NCI-H2196 treated with DMSO at 0.1 percent for 48 hours (cell line): ENCODE measurements at regions not wholly inside any gene's neighbourhood (a gene's known extent, or its start where the extent isn't known, plus 50 kb on each side); places are given as distances from the start of the nearest gene placed in this dataset.
"Not testable (repeated sequence)": the region's sequence is repeated elsewhere in the genome, so short reads cannot be mapped to it uniquely, and the experiment has no call there.

Source experiments
- DNase-seq: peaks from one replicate; lab custom pipeline; 2025; ENCODE audit not compliant: unreplicated experiment; lab: John Stamatoyannopoulos, UW

DNA sequence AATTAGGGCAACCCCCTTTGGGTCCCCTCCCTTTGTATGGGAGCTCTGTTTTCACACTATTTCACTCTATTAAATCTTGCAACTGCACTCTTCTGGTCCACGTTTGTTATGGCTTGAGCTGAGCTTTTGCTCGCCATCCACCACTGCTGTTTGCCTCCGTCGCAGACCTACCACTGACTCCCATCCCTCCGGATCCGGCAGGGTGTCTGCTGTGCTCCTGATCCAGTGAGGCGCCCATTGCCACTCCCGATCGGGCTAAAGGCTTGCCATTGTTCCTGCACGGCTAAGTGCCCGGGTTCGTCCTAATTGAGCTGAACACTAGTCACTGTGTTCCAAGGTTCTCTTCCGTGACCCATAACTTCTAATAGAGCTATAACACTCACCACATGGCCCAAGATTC, 1424.7 kb downstream of the SLITRK1 start:
- not testable (repeated sequence) for DNase-seq

DNA sequence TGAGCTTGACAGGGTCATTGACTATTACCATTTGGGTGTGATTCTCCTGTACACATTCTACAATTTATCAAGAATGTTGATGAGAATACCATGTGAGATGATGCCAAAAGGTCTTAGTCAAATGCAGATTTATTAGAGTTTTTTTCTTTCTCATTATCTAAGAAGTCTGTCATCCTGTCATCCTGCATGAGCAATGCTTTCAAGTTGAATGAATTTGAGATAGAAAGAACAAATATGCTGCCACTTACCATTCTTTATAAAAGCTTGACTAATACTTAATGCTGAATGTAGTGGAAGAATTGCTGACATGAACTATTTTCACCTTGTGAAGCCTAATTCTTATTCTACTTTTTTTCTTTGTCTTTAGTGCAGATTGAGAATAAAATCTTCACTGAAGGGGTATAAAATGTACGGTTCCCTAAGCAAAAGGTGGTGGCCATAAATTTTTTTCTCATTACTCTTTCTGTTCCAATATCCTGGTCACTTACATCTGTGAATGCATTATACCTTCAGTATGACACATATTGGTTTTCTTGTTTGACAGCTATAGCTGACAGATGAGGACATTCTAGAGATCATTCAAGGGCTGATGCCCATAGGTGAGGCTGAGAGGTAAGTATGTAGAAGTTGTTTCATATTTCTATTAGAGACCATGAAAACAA, 1434.7 kb downstream of the SLITRK1 start:
- no peak for DNase-seq

DNA sequence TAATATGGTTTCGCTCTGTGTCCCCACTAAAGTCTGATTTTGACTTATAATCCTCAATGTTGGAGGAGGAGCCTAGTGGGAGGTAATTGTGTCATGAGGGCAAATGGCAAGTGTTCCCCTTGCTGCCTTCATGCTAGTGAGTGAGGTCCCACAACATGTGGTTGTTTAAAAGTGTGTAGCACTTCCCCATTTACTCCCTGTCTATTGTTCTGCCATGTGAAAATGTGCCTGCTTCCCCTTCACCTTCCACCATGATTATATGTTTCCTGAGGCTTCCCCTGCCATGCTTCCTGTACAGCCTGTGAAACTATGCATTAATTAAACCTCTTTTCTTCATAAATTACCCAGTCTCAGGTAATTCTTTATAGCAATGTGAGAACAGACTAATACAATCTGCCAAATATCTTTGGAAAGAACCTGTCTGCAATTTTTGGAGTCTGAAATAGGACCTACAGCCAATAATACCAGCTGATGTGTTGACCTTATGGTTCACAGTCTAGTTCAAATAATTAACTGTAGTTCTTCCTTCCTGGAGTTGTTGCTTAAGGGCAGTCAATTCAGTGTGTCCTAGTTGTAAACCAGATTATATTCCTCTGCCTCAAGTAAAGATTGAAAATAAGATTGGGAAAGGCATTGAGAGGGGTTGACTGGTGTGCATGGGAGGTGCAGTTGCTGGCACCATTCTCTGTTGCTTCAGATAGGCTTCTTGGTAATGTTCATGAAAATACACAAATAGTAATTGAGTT, 1442.9 kb downstream of the SLITRK1 start:
- no peak for DNase-seq

DNA sequence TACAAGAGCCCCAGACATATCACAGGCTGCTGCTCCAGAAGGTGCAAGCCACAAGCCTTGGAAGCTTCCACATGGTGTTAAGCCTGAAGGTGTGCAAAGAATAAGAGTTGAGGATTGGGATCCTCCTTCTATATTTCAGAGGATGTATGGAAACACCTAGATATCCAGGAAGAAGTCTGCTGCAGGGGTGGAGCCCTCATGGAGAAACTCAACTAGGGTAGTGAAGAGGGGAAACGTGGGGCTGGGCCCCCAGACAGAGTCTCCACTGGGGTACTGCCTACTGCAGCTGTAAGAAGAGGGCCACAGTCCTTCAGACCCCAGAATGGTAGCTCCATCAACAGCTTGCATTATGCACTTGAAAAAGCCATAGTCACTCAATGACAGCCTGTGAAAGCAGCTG, 1444.0 kb downstream of the SLITRK1 start:
- no peak for DNase-seq

DNA sequence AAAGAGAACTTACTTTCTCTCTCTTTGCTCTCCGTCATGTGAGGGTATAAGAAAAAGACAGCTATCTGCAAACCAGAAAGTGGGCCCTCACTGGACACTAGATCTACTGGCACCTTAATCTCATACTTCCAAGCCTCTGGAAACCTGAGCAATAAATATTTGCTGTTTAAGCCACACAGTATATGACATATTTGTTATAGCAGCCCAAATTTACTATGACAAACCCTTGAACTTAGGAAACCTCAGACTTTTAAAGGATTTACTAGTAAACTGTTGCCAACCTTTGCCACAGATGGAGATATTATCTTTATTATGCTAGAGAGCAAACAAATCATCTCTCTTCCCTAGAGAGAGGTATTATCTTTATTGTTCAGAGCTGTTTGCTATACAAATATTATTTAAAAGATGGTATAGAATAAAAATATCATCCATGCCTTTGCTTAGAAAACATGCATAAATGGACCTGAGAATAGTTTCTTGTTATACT, 1446.1 kb downstream of the SLITRK1 start:
- no peak for DNase-seq

DNA sequence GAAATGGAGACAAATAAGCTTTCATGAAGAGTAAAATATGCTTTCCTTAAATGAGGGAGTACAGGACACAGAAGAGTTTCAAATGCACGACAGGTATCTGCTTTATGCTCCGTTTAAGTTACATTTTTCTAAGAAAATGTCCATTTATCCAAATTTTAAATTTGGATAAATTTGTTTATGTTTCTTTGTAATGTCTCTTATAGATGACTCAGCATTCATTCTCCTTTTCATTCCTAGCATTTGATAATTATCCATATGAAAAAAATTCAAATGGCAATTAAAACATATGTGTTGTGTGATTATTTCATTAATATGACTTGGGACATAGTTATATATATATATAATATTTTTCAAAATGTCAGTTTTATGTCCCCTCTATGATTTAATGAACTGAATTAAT, 1449.3 kb downstream of the SLITRK1 start:
- no peak for DNase-seq

DNA sequence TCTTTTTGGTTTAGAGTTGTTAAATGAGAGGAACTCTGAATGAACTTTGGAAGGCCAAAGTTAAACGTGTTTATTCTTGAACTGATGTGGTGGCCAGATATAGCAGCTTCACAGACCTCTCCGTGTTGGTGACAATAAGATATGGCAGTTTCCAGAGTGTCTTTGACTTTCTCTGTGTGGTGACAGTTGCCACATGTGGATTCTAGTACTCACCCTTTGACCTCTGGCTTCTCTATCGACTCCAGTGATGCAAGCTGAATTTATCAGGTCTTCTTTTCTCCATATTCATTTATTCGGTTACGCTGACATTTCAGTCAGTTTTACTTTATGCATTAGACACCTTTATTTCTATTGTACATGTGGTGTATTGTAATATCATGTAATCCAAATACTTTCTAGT, 1469.5 kb downstream of the SLITRK1 start:
- no peak for DNase-seq

DNA sequence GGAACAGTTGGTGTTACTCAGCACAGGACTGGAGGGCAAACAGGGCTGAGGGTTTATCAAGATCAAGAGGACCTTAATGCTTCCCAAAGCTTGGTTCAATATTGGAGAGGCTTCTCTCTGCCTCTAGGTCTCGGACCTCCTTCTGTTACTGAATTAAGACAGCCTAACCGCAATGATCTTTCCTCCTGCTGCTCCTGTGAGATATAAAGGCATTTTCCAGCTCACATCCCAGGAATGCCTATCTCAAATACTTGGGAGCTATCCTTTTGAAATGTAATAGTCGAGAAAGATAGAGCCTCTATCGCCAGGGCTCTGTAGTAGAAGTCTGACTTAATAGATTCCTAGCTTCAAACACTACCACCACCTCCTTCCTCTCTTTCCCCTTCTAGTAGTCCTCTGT, 1475.0 kb downstream of the SLITRK1 start:
- no peak for DNase-seq

DNA sequence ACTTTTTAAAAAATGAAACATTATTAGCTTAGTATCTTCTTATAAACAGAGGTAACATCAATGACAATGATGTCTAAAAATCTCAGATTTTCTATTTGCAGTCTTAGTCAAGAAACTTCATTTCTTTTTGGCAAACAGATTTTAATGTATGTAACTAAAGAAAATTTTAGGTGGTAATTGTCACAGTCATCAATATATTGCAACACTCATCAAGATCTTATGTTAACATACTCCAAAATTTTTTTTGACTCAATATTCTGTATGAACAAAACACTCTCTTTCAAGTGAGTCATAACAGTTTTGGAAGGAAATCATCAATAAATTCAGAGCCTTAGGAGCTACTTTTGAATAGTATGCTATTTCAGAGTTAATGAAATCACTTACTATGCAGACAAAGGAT, 1507.6 kb downstream of the SLITRK1 start:
- DNase-seq = no peak

DNA sequence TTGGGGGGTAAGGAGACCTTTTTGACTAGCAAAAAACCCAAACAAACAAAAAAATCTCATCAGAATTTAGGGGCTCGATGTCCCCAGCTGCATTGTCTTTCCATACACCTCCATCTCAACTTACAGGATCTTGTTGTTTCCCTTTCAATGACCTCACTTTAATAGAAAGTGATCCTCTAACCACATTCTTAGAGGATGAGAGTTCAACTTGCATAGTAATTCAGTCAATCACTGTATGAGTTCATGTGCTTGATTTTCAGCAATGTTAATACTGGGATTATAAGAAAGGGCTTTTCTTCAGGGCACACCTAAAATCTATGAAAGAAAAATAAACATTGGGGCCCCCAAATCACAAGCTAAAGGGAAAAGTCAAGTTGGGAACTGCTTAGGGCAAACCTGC, 1512.0 kb downstream of the SLITRK1 start:
- DNase-seq = no peak

DNA sequence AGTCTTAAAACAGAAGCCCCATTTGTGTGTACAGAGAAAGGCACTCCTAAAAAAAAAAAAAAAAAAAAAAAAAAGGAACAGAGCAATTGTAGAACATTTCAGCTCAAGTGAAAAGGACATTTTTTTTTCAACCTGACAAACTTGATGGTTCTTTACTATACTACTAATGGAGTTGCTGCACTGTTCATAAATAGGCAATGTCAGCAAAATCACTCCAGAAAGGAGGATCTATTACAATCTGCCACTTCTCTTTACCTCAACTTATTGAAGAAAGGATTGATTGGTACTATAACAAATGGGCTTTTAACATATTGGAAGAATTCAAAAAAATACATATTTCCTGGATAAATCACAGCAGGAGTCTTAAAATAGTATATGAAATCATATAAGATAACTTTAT, 1517.7 kb downstream of the SLITRK1 start:
- no peak for DNase-seq

DNA sequence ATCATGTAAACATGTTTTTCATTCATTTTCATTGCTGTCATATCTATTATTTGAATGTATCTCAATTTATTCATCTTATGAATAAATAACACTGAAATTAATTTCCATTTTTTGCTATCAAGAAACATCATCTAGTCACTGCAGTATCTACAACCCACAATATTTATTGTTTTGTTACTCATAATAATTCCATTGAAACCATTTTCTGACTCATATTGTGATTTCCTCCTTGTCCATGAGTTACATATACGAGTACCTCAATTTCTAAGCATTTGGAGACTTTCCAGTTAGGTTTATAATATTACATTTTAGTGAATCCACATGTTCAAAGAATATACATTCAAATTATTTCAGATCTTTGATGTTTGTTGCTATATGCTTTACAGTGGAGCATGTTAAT, 1524.0 kb downstream of the SLITRK1 start:
- no peak for DNase-seq

DNA sequence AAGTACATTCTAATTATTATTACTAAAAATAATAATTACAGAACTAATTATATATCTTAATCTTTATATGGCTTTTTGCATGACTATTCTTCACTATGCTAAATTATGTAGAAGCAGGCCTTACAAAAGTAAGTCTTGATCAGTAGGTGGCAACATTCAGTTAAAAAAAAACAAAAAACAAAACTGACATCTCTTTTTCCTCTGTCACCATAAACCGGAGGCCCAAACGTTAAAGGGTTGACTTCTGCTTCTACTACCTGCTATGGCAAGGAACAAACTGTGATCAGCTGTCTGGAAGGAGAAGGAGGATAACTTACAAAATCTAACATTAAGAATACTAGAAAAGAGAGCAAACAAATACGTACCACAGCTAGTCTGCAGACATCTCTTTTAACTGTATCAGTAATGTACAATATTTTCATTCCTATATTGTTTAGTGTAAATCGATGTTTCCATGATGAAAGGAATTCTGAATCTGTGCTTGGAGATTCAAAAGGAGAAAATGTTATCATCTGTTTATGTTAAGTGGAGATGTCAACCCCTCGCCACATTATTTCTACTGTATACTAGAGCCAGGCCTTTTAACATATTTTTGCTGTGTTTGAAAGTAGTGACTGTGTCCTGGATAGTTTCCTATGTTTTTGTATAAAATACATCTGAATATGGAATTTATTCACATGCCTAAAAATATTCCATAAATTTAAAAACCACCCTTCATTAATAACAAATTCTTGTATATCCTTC, 1525.4 kb downstream of the SLITRK1 start:
- no peak for DNase-seq

DNA sequence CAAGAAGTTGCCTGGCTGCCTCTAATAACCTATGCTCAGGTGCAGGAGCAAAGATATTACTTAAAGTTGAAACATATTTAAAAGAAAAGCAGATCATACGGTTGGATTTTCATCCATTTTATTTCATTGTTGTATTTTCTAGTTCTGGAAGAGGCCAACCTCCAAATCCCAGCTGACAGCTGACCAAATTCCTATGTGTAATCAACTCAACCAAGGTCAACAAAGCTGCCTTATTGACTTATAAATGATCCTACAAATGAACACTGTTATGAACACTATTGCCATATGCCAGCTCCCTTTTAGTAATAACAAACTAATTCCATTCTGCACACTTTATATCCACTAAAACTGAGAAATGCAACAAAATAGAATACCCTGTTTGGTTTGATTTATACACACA, 1537.4 kb downstream of the SLITRK1 start:
- DNase-seq = no peak

DNA sequence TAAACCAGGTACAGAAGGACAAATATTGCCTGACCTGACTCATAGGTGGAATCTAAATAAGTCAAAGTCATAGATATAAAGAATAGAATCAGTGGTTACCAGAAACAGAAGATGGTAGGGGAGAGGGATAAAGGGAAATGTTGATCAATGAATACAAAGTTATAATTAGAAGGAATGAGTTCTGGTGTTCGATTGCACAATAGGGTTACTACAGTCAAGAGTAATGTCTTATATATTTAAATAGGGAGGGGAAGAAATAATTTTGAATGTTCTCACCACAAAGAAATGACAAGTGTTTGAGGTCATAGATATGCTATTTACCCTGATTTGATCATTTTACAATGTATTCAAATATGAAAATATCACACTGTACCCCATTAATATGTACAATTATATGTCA, 1541.2 kb downstream of the SLITRK1 start:
- no peak for DNase-seq

DNA sequence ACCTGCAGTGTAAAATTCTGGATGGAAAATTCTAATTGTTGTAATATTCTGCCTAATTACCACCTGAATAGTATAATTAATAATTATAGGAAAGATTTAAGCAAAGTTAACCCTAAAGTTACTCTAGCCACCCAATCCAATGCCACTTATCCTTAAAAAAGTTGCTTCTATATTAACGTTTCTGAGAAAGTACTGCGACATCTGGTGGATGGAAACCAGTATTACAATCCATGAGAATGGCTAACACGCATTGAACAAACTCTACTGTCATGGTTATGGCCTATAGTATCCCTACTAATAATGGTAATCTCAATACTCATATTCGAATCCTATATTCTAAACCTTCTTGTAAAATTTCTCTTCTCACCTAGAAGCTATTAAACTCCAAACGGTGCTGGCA, 1551.8 kb downstream of the SLITRK1 start:
- DNase-seq = no peak

DNA sequence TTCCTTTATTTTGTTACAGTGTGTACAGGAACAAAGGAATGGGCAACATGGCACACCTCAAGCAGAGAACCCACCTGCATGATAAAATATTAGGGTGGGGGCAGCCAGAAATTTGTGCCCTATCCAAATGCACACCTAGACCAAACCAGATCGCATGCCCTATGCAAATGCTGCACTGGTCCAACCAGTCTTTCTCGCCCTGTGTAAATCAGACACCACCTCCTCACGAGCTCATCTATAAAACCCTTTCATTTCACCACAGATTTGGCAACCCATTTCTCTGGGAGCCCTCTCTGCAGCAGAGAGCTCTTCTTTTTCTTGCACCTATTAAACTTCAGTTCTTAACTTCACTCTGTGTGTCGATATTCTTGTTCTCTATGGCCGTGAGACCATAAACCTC, 1559.2 kb downstream of the SLITRK1 start:
- DNase-seq = no peak

DNA sequence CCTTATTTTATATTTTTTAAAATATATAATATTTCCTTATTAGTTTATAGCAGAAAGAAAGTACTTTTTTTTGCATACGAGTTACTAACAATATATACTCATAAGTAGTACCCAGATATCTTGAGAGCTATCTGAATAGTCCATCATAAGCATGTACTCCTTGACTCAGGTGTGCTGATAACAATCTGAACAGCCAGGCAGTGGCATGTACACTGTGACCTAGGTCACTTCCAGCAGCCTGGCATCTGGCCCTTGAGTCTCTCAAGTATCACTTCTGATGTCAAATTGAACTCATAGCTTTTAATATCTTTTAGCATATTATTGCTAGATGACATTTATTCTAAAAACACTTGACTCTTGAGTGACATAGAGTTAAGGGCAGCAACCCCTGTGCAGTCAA, 1576.7 kb downstream of the SLITRK1 start:
- no peak for DNase-seq

DNA sequence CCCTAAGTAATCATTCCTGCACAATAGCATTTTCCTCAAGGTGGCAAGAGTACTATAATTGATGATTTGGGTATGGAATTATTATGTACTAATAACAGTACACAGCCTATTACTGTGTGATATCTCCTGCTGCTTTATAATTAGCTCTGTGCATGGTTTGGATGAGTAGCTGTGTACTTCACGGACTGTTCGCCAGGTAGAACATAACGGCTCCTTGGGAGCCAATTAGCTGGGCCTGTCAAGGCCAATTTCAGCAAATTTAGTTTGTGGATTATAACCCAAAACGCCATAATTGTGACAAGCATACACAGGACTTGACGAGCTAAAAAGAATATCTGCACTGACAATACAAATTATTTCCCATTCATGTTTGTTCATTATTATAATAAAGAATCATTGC, 1584.2 kb downstream of the SLITRK1 start:
- DNase-seq = no peak

DNA sequence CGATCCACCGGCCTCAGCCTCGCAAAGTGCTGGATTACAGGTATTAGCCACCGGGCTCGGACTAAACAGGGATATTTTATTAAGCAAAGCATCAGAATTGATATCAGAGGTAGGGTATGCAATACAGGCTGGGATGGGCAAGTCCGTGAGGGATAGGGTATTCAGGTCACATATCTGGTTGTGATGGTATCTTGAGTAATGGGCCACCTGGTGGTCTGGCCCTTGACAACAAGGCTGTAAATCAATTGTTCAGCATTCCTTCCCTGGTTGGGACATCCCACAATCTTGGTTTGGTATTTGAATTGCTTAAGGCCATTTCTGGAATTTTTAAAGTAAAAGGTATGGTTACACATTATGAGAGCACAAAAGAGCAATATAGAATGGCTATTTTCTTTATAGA, 1588.0 kb downstream of the SLITRK1 start:
- no peak for DNase-seq

DNA sequence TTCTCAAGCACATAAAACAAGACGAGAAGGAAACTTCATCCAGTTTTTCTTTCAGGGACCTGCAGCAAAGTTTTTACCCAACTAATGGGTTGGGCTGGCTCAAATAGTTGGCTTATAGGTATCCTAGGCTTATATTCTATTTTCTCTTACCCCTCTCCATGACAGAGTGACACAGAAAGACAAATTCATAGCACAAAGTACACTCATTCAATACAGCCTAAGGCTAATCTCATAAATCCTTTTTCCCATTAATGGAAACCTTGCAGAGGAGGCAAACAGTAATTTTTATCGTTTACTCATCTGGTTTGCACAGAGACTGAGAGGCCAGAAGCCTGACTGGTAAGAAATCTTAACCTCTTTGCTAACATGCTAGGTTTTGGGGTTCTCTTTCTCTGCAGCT, 1589.9 kb downstream of the SLITRK1 start:
- no peak for DNase-seq

DNA sequence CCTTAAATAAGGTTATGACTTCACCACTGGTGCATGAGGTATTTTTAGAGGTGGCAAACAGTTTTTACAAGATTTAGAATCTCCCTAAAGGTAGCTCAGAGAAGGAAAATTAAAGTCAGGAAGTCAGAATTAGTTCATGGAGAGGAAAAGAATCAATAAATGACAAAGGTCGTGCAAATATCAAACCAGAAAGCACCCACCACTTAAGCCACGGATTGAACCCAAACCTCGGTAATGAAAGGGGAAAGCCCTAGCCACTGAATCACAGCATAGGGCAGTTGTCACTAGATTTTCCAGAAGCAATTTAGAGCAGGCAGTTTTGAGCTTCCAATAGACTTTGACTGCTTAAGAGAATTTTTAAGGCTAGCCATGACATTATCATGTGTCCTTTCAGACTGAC, 1590.4 kb downstream of the SLITRK1 start:
- DNase-seq = no peak
